Panc1 (cell line): ENCODE measurements at regions not wholly inside any gene's neighbourhood (a gene's known extent, or its start where the extent isn't known, plus 50 kb on each side); places are given as distances from the start of the nearest gene placed in this dataset.

Experiments used
- ATAC-seq: fragments of 200-7000 bp; cut with Tn5 transposase; 2 replicates; pipeline ENCODE4 v1.9.1; 2020; ENCODE audit warnings: mild to moderate bottlenecking, moderate library complexity
- BruUV-seq: library from RNA; stranded (reverse); fragments of 400-500 nt; replicated peaks from 2 replicates; lab custom pipeline; 2021; lab: Mats Ljungman, UMichigan
- CTCF ChIA-PET: fragments of 300-600 bp; sonication (Branson Sonifier 250); formaldehyde crosslinking; loops from one replicate; lab custom pipeline; 2022; ENCODE audit warnings: antibody characterized with exemption; lab: Charles Lee
- POLR2A ChIA-PET: fragments of 300-600 bp; sonication (Branson Sonifier 250); formaldehyde crosslinking; loops from one replicate; lab custom pipeline; 2022; ENCODE audit warnings: antibody characterized with exemption; lab: Charles Lee
- DNase-seq: peaks from one replicate; pipeline ENCODE4 v3.0.0-alpha.2; 2010; ENCODE audit warnings: low read depth, low spot score
- H3K27ac ChIP-seq: 2 replicates; pipeline ENCODE4 v1.5.1; 2011; ENCODE audit warnings: mild to moderate bottlenecking, low read length, inconsistent platforms
- H3K27me3 ChIP-seq: fragments of 200-500 bp; sonication (Bioruptor generic); 2 replicates; pipeline ENCODE4 v1.6.0; 2014; ENCODE audit warnings: low read length, inconsistent platforms; ENCODE audit not compliant: control insufficient read depth, insufficient read depth
- H3K36me3 ChIP-seq: fragments of 200-500 bp; sonication (Bioruptor generic); 2 replicates; pipeline ENCODE4 v1.5.1; 2014; ENCODE audit warnings: inconsistent platforms, mild to moderate bottlenecking, low read length, moderate library complexity; ENCODE audit not compliant: control insufficient read depth, insufficient read depth
- H3K4me1 ChIP-seq: 2 replicates; pipeline ENCODE4 v1.5.1; 2011; ENCODE audit warnings: inconsistent platforms, mild to moderate bottlenecking, low read length, moderate library complexity; ENCODE audit not compliant: control insufficient read depth, insufficient read depth
- H3K4me3 ChIP-seq, 2 experiments: 2 replicates each; pipeline ENCODE4 v1.5.1; 2011 to 2012; ENCODE audit warnings: low read depth in 2 of 2, low read length in 2 of 2, mild to moderate bottlenecking in 2 of 2, inconsistent platforms in 1 of 2, moderate library complexity in 1 of 2
- H3K9me3 ChIP-seq: fragments of 200-500 bp; sonication (Bioruptor generic); 2 replicates; pipeline ENCODE4 v1.5.1; 2014; ENCODE audit warnings: low read depth, mild to moderate bottlenecking, inconsistent platforms, low read length, moderate library complexity; ENCODE audit not compliant: control insufficient read depth, insufficient read depth
- POLR2AphosphoS5 ChIP-seq: IDR thresholded peaks from 2 replicates; pipeline ENCODE4 v1.6.1; 2012; ENCODE audit warnings: mild to moderate bottlenecking, low read depth, low read length, moderate library complexity
- SIN3A ChIP-seq: IDR thresholded peaks from 2 replicates; pipeline ENCODE4 v1.6.1; 2012; ENCODE audit warnings: low read depth, mild to moderate bottlenecking, low read length, moderate library complexity, borderline replicate concordance; ENCODE audit not compliant: insufficient read depth
- TCF7L2 ChIP-seq: IDR thresholded peaks from 2 replicates; pipeline ENCODE4 v1.6.1; 2011; ENCODE audit warnings: mild to moderate bottlenecking, low read depth, low read length, inconsistent platforms
- in situ Hi-C: cut with HindIII; loops from 2 replicates; pipeline ENCODE4 v1.10.0; 2016; ENCODE audit warnings: low sequenced_read_pairs, low pct_unique_long_range_greater_than_20kb
- intact Hi-C: fragments of 100-400 bp; cut with micrococcal nuclease; formaldehyde crosslinking; loops from one replicate; pipeline ENCODE4 v1.10.0; 2022; ENCODE audit not compliant: unreplicated experiment
- TF ChIP-seq, protein P1 (sequence below): fragments of 450-650 bp; IDR thresholded peaks from 2 replicates; pipeline ENCODE4 v1.5.1; 2017; ENCODE audit warnings: mild to moderate bottlenecking
- TF ChIP-seq, protein P2 (sequence below), 2 experiments: IDR thresholded peaks; 2 replicates each; pipeline ENCODE4 v1.6.1; 2011 to 2012; ENCODE audit warnings: low read depth in 2 of 2, control low read depth in 1 of 2, low read length in 1 of 2, mild to moderate bottlenecking in 1 of 2, moderate library complexity in 1 of 2; ENCODE audit not compliant: insufficient read depth in 1 of 2

DNA sequence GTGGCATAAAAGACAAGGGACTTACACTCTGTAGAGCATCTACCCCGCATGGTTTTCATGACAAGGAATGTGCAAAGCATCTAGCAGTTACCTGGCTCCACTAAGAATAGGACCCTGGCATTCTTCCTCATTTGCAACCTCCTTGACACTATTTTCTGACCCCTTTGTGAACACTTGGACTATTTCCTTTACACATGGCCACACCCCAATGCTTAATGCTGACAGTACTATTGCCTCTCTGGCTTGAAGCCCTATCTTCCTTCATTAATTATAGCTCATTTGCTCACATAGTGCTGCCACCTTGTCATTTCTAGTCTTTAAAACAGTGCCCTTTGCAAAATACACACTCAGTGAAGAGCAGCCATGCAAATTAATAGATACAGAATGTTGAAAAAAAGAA is 226.3 kb upstream of the VCX3A start:
- POLR2A ChIA-PET = no interaction called here
- Histone ChIP-seq H3K4me3 (no peak overlapping the region), H3K4me1 (no peaks in the 10 kb centered on the region), H3K9me3 (no peaks in the 10 kb centered on the region), H3K36me3 (no peaks in the 10 kb centered on the region), H3K27ac (no peak overlapping the region), H3K27me3 (no peaks in the 10 kb centered on the region)
- no TSS peak for BruUV-seq
- TF ChIP-seq TCF7L2 (no peak), POLR2AphosphoS5 (no peak), SIN3A (no peak)
- TF ChIP-seq, protein P1, sequence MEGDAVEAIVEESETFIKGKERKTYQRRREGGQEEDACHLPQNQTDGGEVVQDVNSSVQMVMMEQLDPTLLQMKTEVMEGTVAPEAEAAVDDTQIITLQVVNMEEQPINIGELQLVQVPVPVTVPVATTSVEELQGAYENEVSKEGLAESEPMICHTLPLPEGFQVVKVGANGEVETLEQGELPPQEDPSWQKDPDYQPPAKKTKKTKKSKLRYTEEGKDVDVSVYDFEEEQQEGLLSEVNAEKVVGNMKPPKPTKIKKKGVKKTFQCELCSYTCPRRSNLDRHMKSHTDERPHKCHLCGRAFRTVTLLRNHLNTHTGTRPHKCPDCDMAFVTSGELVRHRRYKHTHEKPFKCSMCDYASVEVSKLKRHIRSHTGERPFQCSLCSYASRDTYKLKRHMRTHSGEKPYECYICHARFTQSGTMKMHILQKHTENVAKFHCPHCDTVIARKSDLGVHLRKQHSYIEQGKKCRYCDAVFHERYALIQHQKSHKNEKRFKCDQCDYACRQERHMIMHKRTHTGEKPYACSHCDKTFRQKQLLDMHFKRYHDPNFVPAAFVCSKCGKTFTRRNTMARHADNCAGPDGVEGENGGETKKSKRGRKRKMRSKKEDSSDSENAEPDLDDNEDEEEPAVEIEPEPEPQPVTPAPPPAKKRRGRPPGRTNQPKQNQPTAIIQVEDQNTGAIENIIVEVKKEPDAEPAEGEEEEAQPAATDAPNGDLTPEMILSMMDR = no peak
- TF ChIP-seq, protein P2, sequence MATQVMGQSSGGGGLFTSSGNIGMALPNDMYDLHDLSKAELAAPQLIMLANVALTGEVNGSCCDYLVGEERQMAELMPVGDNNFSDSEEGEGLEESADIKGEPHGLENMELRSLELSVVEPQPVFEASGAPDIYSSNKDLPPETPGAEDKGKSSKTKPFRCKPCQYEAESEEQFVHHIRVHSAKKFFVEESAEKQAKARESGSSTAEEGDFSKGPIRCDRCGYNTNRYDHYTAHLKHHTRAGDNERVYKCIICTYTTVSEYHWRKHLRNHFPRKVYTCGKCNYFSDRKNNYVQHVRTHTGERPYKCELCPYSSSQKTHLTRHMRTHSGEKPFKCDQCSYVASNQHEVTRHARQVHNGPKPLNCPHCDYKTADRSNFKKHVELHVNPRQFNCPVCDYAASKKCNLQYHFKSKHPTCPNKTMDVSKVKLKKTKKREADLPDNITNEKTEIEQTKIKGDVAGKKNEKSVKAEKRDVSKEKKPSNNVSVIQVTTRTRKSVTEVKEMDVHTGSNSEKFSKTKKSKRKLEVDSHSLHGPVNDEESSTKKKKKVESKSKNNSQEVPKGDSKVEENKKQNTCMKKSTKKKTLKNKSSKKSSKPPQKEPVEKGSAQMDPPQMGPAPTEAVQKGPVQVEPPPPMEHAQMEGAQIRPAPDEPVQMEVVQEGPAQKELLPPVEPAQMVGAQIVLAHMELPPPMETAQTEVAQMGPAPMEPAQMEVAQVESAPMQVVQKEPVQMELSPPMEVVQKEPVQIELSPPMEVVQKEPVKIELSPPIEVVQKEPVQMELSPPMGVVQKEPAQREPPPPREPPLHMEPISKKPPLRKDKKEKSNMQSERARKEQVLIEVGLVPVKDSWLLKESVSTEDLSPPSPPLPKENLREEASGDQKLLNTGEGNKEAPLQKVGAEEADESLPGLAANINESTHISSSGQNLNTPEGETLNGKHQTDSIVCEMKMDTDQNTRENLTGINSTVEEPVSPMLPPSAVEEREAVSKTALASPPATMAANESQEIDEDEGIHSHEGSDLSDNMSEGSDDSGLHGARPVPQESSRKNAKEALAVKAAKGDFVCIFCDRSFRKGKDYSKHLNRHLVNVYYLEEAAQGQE (IDR thresholded peaks at IDR 0.05; ENCODE audit: insufficient read depth in 1 of 2, low read depth in 2 of 2, low read length in 1 of 2) = no peak
- no peak for DNase-seq
- no peak for ATAC-seq
- CTCF ChIA-PET = no interaction called here
- in situ Hi-C loops (no loop called here), intact Hi-C loops (no loop called here)

DNA sequence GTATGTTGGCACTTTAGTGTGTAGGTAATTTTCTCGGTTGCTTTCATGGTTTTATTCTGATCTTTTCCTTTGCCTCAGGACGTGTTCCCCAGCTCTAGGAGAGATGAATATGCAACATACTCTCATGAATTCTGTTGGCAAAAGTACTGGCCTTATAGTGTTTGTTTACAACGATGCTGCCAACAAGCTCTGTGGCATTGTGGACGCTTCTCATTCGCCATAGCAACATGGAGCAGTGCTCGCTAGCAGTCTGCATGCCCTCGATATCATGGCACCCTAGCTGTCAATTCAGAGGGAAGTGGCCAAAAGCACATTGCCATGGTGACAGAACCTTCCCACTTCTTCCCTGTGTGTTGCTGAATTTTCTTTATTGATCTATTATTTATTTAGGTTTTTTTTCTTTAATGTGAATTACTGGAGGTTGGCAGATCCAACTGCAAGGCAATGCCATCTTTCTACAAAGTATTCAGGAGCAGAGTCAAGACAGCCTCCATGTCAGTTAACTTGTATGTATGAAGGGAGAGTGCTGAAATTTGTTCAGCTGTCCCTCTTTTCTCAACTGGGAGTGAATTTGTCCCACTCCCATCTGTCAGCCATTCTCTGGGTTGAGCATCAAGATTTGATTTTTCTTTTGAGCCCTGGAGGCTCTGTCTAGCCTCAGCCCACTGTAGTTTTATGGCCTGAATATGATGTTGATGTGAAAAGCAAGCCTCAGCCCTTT is 224.9 kb upstream of the VCX3A start:
- Histone ChIP-seq H3K4me1 (no peaks in the 10 kb centered on the region), H3K27me3 (no peaks in the 10 kb centered on the region), H3K27ac (no peak overlapping the region), H3K36me3 (no peaks in the 10 kb centered on the region), H3K9me3 (no peaks in the 10 kb centered on the region), H3K4me3 (no peak overlapping the region)
- DNase-seq = no peak
- TF ChIP-seq POLR2AphosphoS5 (no peak), TCF7L2 (no peak), SIN3A (no peak)
- TF ChIP-seq, protein P2 (IDR thresholded peaks at IDR 0.05; ENCODE audit: insufficient read depth in 1 of 2, low read depth in 2 of 2, low read length in 1 of 2) = no peak
- TF ChIP-seq, protein P1 = no peak
- CTCF ChIA-PET = no interaction called here
- POLR2A ChIA-PET = no interaction called here
- no TSS peak for BruUV-seq
- in situ Hi-C loops = no loop called here
- ATAC-seq = no peak
- intact Hi-C loops = no loop called here
